ENCODE measurements at regions not wholly inside any gene's neighbourhood (a gene's known extent, or its start where the extent isn't known, plus 50 kb on each side); places are given as distances from the start of the nearest gene placed in this dataset.
A peak's percentile ranks its signal among the peaks of the same experiment; 100 is the strongest.

DNA sequence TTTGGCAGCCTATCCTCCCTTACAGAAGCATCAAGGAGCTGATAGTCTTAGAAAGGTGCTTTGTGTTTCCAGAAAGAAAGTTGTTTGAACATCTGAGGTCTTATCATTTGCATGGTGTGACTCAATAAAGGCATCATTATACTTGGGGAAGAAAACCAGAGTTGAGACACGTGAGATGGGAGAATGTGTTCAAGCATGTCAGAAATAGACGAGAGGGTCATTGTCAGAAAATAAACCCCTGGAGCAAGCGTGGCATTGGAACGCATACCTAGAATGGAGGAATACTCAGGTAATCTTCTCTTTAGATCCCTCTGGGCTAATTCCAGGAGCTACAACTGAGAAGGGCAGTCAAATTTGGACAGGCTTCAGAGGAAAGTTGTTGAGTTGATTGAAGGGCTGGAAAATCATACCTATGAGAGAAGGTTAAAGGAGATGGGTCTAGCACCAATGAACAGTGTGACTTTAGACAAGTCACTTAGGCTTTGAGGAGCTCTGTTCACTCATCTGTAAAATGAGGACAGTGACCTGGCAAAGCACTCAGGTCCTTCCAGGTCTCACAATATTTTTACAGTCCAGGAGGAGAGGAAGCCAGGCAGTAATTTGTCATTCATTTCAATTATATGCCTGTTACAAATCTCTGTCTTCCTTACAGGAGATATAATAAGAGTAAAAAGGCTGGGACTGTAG lies 101.3 kb upstream of the C1orf21 start:
- DNase-seq, result no peak

DNA sequence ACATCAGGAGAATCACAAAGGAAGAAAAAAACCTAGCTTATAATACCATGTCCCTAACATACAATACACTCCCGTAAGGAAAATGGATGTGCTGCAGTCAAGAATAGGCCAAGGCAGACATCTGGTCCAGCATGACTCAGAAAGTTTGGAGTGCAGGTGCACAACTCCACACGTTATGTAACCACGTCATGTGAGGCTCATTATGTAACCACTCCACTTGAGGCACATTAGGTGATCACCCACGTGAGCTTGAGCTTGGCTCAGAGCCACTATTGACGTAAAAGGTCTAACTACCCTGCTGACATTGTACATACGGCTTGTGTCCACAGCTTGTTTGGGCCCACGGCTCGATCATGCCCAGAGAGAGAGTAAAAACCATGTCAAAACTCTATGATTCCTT lies 99.8 kb upstream of the C1orf21 start:
- DNase-seq, result peak; percentile 40 to 57

DNA sequence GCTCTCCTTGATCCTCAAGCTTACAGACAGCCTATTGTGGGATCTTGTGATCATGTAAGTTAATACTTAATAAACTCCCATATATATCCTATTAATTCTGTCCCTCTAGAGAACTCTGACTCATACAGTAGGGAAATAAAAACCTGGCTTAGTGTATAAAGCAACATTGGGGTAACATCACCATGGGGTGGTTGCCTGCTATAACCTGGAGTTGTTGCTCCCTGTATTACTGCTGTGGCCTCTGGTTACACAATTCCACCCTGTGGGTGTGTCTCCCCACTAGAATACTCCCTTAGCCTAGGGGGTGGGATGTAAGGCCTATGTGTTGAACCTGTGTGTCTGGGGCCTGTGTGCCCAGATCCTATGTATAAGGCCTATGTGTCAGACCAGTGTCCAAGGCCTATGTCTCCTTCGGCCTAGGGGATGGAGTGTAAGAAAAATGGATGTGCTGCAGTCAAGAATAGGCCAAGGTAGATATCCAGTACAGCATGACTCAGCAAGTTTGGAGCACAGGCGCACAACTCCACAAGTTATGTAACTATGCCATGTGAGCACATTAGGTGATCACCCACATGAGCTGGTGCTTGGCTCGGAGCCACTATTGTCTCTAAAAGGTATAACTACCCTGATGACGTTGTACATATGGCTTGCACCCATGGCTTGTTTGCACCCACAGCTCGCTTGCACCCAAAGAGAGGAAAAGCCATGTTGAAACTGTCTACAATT lies 96.8 kb upstream of the C1orf21 start:
- DNase-seq, result no peak

DNA sequence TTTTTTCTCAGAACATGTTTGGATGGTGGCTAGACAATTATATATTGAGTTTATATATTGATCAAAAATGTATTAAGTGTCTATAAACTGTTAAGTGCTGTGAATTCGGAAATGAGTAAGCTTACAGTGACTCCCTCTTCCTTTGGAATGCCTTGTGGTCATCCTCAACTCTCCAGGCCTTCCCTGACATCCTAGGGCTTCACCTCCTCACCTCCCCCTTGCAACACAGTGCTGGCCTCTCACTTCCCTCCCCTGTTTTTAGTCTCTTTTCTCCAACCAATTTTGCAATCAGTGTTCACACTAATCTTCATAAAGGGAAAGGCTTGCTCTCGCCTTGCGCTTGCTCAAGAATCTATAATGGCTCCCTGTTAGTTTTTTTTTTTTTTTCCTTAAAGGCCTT lies 95.1 kb upstream of the C1orf21 start:
- DNase-seq, result no peak

DNA sequence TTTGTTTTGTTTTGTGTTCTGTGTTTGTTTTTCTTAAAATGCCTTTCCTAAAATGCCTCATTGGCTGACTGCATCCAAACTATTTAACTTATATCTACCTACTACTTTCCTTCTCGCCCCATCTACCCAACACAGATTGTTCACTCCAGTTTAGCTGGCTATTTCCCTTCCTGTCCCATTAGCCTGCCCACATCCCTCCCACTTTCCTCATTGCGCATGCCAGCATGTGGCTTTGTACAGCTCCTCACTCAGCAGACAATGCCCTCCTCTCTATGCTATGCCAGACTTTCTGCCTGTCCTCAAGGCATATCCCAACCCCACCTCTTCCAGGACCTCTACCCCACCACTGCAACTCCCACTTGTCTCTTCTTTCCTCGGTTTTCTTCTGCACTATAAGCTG lies 94.7 kb upstream of the C1orf21 start:
- no peak for DNase-seq

DNA sequence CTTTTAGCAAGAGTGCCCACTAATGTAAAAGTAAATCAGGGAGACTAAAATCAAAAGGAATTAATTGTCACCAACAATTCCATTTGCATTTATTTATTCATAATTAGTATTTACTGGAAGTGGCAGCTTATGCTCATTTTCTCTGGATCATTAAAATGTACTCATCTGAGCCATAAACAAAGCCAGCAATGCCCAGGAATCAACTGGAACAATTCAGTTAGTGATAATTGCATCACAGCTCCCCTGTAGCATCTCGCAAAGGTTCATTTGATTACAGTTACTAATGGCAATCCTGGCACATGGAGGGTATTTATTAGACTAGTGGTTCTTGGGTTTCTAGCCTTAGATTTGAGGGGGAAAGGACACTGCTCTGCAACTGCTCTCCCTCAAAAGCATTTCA lies 92.7 kb upstream of the C1orf21 start:
- no peak for DNase-seq

DNA sequence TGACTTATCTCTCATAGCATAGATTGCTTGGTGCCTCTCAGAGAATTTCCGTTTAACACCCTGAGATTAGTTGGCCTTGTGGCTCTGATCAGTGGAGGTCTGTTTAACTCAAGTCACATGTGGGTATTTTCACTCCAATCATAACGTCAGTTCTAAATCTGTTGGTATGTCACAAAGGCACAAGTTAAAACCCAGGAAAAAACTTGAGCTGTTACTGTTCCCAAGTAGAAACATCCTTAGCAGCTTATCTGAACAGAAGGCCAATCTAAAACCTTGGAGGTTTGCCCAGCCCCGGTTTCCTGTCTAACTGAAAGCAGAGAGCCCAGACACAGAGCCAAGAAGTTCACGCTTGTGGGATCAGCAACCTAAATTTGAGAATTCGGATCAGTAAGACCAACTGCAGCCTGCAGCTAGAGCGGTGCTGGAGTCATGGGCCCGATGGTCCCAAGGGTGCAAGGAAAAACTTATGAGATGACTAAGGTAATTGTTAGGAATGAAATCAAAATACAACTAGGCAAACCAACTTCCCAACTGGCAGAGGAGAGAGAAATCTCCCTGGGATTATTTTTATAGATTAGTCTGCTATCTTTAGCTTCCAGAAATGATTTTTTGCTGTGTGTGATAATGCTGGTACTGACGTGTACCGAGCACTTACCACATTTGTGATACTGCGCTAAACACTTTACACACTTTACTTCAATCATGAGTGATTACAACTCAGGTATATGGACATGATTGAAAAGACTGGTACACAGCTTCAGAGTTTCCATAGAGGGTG lies 90.2 kb upstream of the C1orf21 start:
- DNase-seq, result no peak

DNA sequence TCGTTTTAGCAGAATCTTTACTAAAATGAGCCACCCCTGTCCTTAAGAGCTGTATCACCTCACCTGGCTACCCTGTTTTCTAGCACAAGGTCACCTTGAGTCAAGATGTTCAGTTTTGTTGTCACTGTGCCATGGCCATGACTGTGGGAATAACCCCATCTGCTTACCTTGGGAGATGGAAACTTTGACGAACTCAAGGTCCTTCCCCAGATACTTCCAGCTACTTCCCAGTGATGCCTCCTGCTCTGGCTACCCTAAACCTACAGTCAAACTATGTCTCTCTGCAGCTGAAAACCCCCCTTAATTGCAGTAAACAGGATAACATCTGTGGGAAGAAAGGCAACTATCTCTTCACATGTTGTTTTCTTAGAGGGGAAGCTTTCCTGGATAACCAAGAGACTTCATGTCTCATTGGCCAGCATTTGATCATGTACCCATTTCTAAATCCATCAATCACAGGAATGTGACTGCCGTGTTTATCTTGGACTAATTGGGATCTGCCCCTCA lies 89.5 kb upstream of the C1orf21 start:
- no peak for DNase-seq

DNA sequence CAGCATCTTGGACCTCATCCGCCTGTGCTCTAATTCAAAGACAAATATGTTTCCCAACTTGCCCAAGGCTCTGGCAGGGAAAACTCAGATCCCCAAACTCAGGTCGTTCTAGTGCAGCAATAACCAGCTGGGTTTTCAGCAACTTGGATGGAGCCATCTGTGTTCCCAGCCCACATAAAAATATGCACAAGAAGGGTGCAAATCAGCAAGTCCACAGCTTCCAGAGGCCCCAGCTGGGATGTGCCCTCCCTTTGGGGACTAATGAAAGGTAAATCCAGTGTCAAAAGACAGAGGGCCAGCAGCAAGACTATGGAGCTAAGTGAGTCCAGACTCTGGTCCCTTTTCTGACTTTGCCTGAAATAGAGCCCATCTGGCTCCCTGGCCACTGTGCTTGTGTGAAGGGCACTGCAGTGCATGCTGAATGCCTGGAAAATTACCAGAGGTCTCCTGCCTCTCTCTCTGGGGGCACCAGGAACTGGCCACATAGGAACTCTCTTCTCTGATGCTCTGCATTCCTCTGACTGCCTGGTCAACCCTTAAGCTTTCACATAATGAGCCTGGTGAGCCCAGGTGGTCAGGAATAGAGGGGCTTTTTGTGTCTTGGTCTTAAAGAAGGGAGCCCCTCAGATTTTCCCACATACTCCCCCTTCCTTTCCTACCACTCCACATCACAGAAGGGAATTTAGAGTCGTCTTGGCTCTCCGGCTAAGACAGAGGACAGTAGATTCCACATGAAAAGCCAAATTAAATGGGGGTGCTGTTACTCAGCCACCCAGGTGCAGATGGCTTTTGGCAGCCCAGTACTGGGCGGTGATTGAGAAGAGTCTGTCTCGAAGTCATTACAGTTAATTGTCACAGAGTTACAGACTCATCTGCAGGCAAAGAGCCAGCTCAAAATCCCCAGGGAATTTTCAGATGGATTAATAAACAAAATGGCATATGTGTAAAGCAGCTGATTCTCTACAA lies 88.1 kb upstream of the C1orf21 start:
- no peak for DNase-seq

DNA sequence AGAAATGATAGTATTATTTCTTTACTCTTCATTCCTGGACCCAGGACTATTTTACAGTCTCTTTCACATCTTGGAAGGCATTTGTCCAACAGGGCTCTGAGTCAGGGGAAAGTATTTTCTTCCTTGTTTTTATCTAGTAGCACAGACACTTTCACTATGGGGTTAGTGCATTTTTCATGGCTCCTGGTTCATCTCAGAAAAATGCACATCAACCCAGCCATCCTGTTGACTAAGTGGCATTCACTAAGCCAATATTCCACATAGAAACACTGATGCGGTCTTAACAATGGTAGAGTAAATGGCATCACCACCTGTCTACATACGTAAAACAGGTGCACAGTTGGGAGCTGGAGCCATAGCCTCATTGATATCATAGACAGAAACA lies 87.4 kb upstream of the C1orf21 start:
- no peak for DNase-seq

DNA sequence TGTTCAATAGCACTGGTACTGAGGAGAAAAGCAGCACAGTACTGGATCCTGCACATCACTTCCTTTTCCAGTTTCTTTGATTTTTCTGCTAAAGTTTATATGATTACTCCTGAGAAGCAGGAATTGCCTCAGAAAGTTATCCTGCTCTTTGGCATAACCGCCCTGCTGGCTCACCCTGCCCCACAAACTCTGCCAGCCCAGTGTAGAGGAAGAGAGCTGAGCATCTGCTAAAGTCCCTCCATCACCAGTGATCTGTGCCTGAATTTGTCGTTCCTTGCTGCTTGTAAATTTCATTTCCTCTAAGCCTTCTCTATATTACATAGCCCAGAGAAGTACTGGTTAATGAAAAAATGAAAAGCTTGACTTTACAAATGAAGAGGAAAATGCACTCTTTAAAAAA lies 87.0 kb upstream of the C1orf21 start:
- DNase-seq, result no peak

DNA sequence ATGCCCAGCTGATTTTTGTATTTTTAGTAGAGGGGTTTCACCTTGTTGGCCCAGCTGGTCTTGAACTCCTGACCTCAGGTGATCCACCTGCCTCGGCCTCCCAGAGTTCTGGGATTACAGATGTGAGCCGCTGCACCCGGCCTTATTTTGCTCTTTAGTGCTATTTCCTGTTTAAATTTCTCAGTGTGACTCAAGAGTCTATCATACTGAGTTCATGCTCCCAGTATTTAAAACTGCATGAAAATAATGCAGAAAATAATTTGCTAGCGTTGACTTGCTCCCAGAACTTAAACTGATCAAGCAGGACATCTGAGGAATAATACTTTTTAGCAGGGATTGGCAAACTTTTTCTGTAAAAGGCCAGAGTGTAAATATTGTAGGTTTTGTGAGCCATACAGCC lies 86.4 kb upstream of the C1orf21 start:
- no peak for DNase-seq

DNA sequence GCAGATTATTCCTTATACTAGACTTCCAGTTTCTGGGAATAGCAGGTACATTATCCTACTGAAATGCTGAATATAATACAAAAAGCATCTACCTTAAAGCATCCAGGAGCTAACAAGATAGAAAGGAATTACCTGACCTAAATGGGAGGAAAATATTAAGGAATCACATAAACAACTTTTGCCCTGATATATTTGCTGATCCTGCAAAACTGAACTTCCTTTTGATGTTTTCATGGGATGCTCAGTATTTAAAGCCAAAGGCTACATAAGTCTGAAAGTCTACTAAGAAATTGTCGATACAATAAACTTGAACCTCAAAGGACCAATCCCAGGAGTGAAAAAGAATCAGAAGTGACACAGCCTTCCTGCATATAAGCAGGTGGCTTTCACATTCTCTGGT lies 85.6 kb upstream of the C1orf21 start:
- DNase-seq, result no peak

DNA sequence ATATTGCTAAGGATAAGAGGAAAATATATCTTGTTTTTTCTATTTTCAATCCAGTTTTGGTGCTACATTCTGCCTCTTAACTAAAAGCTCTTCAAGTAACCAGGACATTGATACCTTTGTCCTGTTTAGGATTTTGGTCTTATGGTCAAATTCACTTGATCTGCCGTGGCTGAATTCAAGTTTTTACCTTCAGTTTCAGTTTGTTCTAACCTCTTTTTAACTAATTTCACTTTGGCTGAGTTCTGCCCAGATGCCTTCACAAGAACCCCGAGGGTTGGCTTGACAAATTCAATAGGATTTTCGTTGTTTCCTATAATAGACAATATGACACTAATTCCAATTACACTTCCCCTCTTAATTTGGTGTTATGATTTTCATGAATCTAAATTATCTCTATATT lies 84.5 kb upstream of the C1orf21 start:
- DNase-seq, result no peak

DNA sequence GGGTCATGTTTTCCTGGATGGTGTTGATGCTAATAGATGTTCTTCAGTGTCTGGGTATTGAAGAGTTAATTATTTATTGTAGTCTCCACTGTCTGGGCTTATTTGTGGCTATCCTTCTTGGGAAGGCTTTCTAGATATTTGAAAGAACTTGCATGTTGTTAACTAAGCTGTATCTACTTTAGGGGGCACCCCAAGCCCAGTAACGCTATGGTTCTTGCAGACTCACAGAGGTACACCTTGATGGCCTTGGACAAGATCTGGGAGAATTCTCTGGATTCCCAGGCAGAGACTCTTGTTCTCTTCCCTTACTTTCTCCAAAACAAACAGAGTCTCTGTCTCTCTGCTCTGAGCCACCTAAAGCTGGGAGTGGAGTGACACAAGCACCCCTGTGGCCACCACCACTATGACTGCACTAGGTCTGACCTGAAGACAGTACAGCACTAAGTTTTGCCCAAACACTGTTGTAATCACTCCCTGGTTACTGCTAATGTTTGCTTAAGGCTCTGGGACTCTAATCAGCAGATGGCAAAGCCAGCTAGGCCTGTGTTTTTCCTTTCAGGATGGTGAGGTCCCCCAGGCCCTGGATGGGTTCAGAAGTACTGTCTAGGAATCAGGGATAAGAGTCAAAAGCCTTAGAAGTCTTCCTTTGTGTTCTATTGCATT lies 76.5 kb upstream of the C1orf21 start:
- DNase-seq, result no peak

DNA sequence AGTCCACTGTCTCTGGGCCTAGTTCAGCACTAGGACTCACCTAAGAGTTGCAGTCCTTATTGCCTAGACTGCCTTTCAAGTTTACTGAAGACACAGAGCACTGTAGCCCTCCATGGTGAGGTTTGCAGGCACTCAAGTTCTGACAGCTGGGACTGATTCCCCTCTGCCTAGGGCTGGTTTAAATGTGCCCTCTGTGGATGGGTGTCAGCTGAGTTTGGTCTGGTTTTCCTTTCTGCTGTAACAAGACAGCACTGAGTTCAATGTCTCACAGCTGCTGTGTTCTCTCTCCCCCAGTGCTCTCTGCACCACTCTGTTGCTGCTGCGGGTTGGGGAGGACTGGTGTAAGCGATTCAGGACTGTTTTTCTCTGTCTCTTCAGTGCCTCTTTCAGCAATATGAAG lies 75.2 kb upstream of the C1orf21 start:
- no peak for DNase-seq

DNA sequence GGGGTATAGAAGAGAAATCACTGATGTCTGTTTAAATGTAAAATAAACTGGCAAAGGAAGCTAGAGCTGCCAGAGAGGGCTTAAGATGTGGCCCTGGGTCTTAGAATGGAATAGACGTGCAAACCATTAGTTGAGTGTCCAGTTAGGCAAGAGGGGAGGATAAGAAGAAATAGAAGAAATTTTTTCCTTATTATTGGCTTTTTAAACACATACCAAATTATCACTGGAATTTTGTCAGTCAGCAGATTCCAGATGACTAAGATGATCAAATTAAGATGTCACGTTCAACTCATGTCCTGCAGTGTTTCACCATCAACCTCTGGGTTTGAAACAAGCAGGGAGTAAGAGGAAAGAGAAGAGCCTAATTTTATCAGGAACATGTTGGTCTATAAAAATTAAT lies 71.6 kb upstream of the C1orf21 start:
- no peak for DNase-seq

DNA sequence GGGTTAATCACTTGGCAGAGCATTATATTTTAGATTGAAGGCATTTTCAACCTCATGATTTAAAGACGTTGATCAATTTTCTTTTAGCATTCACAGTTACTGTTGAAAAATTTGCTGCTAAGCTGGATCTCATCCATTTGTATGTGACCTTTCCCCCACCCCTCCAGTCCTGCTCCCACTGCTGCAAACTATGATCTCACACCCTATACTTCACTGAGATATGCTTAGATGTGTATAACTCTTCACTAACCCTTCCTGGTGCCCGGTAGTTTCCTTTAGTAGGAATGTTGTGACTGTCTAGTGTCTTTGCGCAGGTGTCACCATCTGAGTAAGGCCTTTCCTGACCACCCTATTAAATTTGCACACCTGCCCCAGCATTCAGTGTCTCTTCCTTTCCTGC lies 67.0 kb upstream of the C1orf21 start:
- no peak for DNase-seq

DNA sequence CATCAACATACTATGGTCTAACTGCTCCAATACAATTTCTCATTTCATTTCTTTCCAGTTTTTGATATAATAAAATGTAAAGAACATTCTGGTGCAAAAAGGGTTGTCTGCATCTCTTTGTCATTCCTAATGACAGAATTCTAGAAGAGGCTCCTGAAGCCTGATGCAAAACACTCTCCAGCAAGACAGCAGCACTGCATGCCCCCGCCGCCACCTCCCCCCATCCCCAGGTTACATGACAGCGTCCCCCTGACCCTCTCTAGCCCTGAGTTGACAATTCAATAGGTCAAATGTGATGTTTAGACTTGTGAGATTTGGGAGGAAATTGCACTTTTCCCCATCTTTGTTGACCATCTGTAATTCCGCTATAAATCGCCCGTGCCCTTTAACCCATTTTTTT lies 64.6 kb upstream of the C1orf21 start:
- DNase-seq, result no peak

DNA sequence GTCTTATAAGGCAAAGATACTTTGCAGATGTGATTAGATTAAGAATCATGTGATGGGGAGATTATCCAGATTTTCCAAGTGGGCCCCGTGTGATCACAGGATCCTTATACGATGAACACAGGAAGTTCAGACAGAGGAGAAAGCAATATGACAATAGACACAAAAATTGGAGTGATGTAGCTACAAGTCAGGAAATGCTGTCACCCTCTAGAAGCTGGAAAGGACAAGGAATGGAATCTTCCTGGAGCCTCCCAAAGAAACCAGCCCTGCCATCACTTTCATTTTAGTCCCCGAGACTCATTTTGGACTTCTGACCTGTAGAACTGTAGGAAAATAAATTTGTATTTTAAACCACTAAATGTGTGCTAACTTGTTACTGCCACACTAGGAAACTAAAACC lies 61.9 kb upstream of the C1orf21 start:
- no peak for DNase-seq

DNA sequence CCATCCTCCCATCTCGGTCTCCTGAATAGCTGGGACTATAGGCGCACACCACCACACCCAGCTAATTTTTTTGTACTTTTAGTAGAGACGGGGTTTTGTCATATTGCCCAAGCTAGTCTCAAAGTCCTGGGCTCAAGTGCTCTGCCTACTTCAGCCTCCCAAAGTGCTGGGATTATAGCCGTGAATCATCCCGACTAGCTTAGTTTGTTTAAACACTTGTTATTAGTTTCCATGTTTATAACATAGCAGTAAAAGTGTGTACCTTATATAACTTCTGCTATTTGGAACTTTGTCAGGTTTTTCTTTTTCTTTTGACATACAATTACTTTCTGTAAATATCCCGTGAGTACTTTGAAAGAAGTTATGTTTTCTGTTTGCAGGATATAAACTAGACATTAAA lies 60.6 kb upstream of the C1orf21 start:
- no peak for DNase-seq

DNA sequence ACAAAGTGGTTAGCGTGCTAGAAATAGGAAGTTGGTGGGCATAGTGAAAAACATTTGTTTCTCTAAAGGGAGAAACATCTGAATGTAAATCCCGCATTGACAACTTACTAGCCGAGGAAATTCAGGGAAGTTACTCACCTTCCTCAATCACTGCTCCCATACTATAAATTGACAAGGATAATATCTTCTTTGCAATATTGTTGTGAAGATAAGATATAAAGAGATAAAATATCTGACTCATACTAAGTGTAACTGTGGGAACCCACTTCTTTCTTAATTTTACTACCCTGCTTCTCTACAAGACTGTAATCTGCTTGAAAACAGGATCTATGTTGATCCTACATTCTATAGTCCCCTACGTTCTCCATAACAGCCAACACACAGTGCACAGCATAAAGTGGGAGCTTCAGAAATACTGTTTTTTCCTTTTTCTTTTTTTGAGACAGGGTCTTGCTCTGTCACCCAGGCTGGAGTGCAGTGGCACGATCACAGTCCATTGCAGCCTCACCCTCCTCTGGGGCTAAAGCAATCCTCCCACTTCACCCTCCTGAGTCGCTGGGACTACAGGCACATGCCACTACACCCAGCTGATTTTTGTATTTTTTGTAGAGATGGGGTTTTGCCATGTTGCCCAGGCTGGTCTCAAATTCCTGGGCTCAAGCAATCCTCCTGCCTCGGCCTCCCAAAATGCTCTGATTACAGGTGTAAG lies 57.4 kb upstream of the C1orf21 start:
- DNase-seq, result no peak

All from SHP77 (cell line).